Loucy (cell line): ENCODE measurements at regions not wholly inside any gene's neighbourhood (a gene's known extent, or its start where the extent isn't known, plus 50 kb on each side); places are given as distances from the start of the nearest gene placed in this dataset.

Source experiments
- H2AFZ ChIP-seq: fragments of 200-600 bp; sonication (generic); 2 replicates; pipeline ENCODE4 v1.6.0; 2016; ENCODE audit warnings: antibody characterized with exemption, mild to moderate bottlenecking, low read length, moderate library complexity
- H3F3A ChIP-seq: fragments of 200-600 bp; 2 replicates; pipeline ENCODE4 v1.6.0; 2016; ENCODE audit warnings: antibody characterized with exemption, low read depth, mild to moderate bottlenecking
- H3K27me3 ChIP-seq: fragments of 200-600 bp; sonication (generic); 2 replicates; pipeline ENCODE4 v1.6.1; 2014; ENCODE audit warnings: low read length, mild to moderate bottlenecking; ENCODE audit not compliant: insufficient read depth, poor library complexity, severe bottlenecking
- H3K36me3 ChIP-seq: fragments of 200-600 bp; sonication (generic); 2 replicates; pipeline ENCODE4 v1.6.1; 2016; ENCODE audit warnings: low read length; ENCODE audit not compliant: insufficient read depth
- H3K4me1 ChIP-seq: fragments of 200-600 bp; sonication (generic); 2 replicates; pipeline ENCODE4 v1.5.1; 2014; ENCODE audit warnings: low read length, mild to moderate bottlenecking; ENCODE audit not compliant: insufficient read depth, poor library complexity, severe bottlenecking
- H3K4me2 ChIP-seq: fragments of 200-600 bp; sonication (generic); 2 replicates; pipeline ENCODE4 v1.6.0; 2014; ENCODE audit warnings: antibody characterized with exemption, low read length, low read depth, mild to moderate bottlenecking; ENCODE audit not compliant: poor library complexity, severe bottlenecking
- H3K4me3 ChIP-seq: fragments of 200-600 bp; sonication (generic); 2 replicates; pipeline ENCODE4 v1.5.1; 2014; ENCODE audit warnings: low read length, mild to moderate bottlenecking, mixed read lengths; ENCODE audit not compliant: poor library complexity, severe bottlenecking
- H3K79me2 ChIP-seq: fragments of 200-600 bp; sonication (generic); 2 replicates; pipeline ENCODE4 v1.6.1; 2014; ENCODE audit warnings: low read length; ENCODE audit not compliant: insufficient read depth
- H3K9ac ChIP-seq: fragments of 200-600 bp; sonication (generic); 2 replicates; pipeline ENCODE4 v1.6.0; 2014; ENCODE audit warnings: mild to moderate bottlenecking, low read depth, low read length, moderate library complexity; ENCODE audit not compliant: poor library complexity, severe bottlenecking
- H3K9me2 ChIP-seq: fragments of 200-600 bp; sonication (generic); replicated peaks from 2 replicates; pipeline ENCODE4 v1.6.1; 2016; ENCODE audit warnings: low read depth, low read length, mixed read lengths
- H3K9me3 ChIP-seq: fragments of 200-600 bp; sonication (generic); 2 replicates; pipeline ENCODE4 v1.6.1; 2014; ENCODE audit warnings: mild to moderate bottlenecking, antibody characterized with exemption, low read length, low read depth; ENCODE audit not compliant: insufficient read depth
- H4K20me1 ChIP-seq: fragments of 200-600 bp; sonication (generic); 2 replicates; pipeline ENCODE4 v1.6.0; 2014; ENCODE audit warnings: antibody characterized with exemption, low read length, mild to moderate bottlenecking; ENCODE audit not compliant: insufficient read depth, poor library complexity, severe bottlenecking
- EZH2phosphoT487 ChIP-seq: fragments of 200-600 bp; IDR thresholded peaks from 2 replicates; pipeline ENCODE4 v1.6.1; 2018; ENCODE audit warnings: antibody characterized with exemption, mild to moderate bottlenecking, moderate library complexity, borderline replicate concordance
- TF ChIP-seq, protein P1 (sequence below): fragments of 200-600 bp; sonication (generic); conservative IDR thresholded peaks from 2 replicates; pipeline ENCODE4 v1.5.1; 2014; ENCODE audit warnings: mild to moderate bottlenecking, antibody characterized with exemption, low read length

DNA sequence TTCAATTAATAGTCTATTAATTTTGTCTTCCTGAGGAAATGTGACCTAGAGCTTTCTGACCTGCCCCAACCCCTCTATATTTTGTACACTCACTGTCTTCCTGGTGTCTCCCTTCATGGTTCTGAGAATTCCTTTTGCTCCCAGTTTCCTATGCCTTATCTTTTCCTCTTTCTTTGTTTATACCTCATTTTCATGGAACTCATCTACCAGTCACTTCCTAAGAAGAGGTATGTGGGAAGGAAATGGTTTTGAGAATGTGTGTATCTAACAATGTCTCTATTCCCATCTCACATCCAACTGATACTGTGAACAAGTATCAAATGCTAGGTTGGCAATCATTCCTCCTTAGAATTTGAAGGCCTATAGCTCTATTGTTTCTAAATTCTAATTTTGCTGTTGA is 245.1 kb upstream of the EGLN3 start:
- no peaks in the 10 kb centered on the region for H3K79me2 ChIP-seq
- TF ChIP-seq, protein P1, sequence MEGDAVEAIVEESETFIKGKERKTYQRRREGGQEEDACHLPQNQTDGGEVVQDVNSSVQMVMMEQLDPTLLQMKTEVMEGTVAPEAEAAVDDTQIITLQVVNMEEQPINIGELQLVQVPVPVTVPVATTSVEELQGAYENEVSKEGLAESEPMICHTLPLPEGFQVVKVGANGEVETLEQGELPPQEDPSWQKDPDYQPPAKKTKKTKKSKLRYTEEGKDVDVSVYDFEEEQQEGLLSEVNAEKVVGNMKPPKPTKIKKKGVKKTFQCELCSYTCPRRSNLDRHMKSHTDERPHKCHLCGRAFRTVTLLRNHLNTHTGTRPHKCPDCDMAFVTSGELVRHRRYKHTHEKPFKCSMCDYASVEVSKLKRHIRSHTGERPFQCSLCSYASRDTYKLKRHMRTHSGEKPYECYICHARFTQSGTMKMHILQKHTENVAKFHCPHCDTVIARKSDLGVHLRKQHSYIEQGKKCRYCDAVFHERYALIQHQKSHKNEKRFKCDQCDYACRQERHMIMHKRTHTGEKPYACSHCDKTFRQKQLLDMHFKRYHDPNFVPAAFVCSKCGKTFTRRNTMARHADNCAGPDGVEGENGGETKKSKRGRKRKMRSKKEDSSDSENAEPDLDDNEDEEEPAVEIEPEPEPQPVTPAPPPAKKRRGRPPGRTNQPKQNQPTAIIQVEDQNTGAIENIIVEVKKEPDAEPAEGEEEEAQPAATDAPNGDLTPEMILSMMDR = no peak
- no peak for TF ChIP-seq EZH2phosphoT487
- no peak overlapping the region for H3K9ac ChIP-seq
- no peaks in the 10 kb centered on the region for H3K4me1 ChIP-seq
- no peaks in the 10 kb centered on the region for H3K27me3 ChIP-seq
- H3K4me3 ChIP-seq = no peak overlapping the region
- no peak overlapping the region for H3K4me2 ChIP-seq
- no peaks in the 10 kb centered on the region for H3K36me3 ChIP-seq
- no peaks in the 10 kb centered on the region; the same call in 1 of the 2 replicates for H3K9me3 ChIP-seq
- H3K9me2 ChIP-seq = no peaks in the 10 kb centered on the region
- no peak overlapping the region for H2AFZ ChIP-seq
- H4K20me1 ChIP-seq = no peaks in the 10 kb centered on the region
- no peaks in the 10 kb centered on the region for H3F3A ChIP-seq

DNA sequence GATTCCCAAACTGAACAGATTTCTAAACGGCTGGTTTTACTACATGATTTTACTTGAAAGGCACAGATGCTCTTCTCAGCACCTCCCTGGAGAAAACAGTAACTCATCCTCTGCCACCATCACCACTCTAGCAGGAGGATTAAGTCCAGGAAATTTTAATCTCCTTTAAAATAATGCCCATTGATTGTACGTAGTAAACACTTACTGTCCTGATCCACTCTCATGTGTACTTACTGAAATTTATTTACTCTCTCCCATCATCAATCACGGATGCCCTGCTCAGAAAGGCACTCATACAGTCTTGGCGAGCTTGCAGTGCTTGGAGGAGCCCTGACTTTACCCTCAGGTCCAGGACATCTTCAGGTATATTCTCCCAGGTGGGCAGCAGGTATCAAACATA is 239.8 kb upstream of the EGLN3 start:
- H3K4me3 ChIP-seq = no peak overlapping the region
- no peaks in the 10 kb centered on the region for H3K27me3 ChIP-seq
- no peaks in the 10 kb centered on the region for H3K36me3 ChIP-seq
- no peaks in the 10 kb centered on the region for H3K9me3 ChIP-seq
- H3K79me2 ChIP-seq = no peaks in the 10 kb centered on the region
- no peak overlapping the region for H3K9ac ChIP-seq
- H2AFZ ChIP-seq = no peak overlapping the region
- H3K4me1 ChIP-seq = no peaks in the 10 kb centered on the region
- H3K9me2 ChIP-seq = no peaks in the 10 kb centered on the region
- H3F3A ChIP-seq = no peaks in the 10 kb centered on the region
- no peak overlapping the region for H3K4me2 ChIP-seq
- TF ChIP-seq, protein P1 = no peak
- no peak for TF ChIP-seq EZH2phosphoT487
- no peaks in the 10 kb centered on the region for H4K20me1 ChIP-seq

DNA sequence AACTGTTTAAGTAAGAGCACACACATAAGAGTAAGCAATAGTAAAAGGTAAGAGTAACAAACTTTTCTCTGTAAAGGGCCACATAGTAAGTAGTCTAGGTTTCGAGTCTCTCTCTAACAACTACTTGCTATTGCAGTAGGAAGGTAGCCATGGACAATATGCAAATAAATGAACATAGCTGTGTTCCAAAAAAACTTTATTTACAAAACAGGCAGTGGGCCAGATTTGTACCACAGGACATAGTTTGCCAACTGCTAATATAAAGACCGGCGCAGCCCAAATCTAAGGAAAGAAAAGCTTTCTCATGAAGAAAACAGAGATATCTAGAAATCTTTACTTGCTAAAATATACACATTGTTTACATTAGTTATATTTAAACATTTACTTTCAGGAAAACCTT is 239.0 kb upstream of the EGLN3 start:
- Histone ChIP-seq H2AFZ (no peak overlapping the region), H4K20me1 (no peaks in the 10 kb centered on the region)

More for the DNA sequence above, 239.0 kb upstream of the EGLN3 start:
- Histone ChIP-seq H3K4me2 (no peak overlapping the region), H3K4me1 (no peaks in the 10 kb centered on the region), H3K9me2 (no peaks in the 10 kb centered on the region), H3K79me2 (no peaks in the 10 kb centered on the region), H3K36me3 (no peaks in the 10 kb centered on the region), H3K4me3 (no peak overlapping the region), H3K27me3 (no peaks in the 10 kb centered on the region), H3K9ac (no peak overlapping the region), H3K9me3 (no peaks in the 10 kb centered on the region), H3F3A (no peaks in the 10 kb centered on the region)
- TF ChIP-seq, protein P1 = no peak
- TF ChIP-seq EZH2phosphoT487 = no peak
